ENCODE measurements at regions not wholly inside any gene's neighbourhood (a gene's known extent, or its start where the extent isn't known, plus 50 kb on each side); places are given as distances from the start of the nearest gene placed in this dataset.

DNA sequence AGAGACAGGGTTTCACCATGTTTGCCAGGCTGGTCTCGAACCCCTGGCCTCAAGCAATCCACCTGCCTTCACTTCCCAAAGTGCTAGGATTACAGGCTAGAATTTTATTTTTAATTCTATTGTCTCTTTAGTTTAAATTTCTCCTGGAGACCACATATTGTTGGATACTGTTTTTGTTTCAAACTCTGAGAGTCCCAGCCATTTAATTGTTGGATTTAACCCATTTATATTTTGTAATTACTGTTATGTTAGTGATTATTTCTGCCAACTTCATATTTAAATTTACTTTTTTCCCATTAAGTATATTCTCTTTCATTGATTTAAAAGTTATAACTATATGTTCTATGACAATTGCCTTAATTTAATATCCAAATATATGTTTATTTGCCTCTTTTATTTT lies 185.6 kb downstream of the ZNF248 start:
- TF ChIP-seq POLR2A (IDR thresholded peaks at IDR 0.05; ENCODE audit: low read depth, low read length) = no peak
- FAIRE-seq = no peak

DNA sequence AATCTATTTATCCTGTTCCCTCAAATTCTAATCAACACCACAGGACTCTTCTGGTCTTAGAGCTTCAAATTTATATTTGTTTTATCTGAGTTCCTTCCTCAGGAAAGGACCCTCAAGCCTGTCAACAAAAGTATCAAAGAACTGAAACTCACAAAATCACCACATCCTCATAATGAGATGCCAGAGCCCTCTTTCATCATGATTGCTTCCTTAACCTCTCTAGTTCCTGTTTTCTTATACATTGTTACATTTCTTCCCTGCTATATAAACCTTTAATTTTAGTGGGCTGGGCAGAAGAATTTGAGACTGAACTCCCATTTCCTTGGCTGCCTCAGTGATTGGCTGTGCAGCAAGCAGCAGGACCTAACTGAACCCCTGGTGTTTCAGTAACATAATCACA lies 189.7 kb downstream of the ZNF248 start:
- FAIRE-seq (no peak), DNase-seq (ENCODE audit: insufficient read length, low spot score) (no peak)
- no peak for TF ChIP-seq POLR2A (IDR thresholded peaks at IDR 0.05; ENCODE audit: low read depth, low read length)

More for the DNA sequence above, 185.6 kb downstream of the ZNF248 start:
- DNase-seq (ENCODE audit: insufficient read length, low spot score) = no peak

DNA sequence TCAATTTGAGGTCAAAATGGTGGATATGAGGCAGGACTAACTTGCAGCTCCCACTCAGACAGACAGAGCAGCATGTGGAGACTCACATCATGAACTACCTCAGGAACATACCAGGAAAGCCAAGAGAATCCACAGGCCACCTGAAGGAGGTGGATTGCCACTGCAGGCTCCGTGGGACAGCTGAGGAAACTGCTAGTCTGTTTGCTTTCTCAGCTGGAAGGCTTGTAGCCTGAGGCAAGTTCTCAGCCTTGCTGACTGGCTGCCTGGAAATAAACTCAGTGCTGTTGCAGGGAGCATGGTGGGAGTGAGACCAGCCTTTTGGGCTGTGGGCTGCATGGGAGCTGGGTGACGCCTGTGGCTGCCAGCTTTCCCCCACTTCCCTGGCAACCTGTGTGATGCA lies 202.9 kb downstream of the ZNF248 start:
- FAIRE-seq (no peak), DNase-seq (ENCODE audit: insufficient read length, low spot score) (no peak)
- no peak for TF ChIP-seq POLR2A (IDR thresholded peaks at IDR 0.05; ENCODE audit: low read depth, low read length)

DNA sequence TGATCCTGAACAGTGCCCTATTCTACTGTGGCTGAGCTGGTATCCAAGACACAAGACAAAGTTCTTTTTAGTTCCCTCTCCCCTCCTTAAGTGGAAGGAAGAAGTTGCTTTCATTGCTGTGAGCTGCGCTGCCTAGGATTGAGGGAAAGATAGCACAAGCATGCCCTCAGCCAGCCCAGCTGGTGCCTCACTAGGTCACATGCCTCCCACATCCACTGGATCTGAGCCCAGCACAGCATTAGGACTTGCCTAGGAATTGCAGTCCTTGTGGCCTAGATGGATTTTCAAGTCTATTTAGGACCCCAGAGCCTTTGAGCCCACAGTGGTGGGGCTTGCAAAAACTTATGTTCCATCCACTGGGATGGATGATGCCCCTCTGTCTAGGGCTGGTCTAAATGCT lies 214.2 kb downstream of the ZNF248 start:
- DNase-seq (ENCODE audit: insufficient read length, low spot score) (no peak), FAIRE-seq (no peak)
- no peak for TF ChIP-seq POLR2A (IDR thresholded peaks at IDR 0.05; ENCODE audit: low read depth, low read length)

DNA sequence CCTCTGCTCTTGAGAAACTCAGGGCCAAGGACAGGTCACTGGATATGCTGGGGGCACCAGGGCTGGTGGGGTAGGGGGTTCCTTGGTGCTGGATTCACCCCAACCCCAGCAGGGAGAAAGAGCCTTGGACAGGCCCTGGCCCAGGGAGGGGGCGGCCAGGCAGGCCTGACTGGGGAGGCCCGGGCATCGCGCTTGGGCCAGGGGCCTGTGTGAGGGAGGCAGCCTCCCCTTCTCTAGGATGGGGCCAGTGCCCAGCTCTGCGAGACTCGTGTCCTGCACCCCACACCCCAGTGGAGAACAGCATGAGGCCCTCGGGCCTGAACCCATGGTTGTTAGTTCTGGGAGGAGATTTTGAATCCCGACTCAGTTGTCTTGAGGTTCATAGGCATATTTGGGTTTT lies 217.1 kb downstream of the ZNF248 start:
- no peak for TF ChIP-seq POLR2A (IDR thresholded peaks at IDR 0.05; ENCODE audit: low read depth, low read length)
- FAIRE-seq (no peak), DNase-seq (ENCODE audit: insufficient read length, low spot score) (no peak)

DNA sequence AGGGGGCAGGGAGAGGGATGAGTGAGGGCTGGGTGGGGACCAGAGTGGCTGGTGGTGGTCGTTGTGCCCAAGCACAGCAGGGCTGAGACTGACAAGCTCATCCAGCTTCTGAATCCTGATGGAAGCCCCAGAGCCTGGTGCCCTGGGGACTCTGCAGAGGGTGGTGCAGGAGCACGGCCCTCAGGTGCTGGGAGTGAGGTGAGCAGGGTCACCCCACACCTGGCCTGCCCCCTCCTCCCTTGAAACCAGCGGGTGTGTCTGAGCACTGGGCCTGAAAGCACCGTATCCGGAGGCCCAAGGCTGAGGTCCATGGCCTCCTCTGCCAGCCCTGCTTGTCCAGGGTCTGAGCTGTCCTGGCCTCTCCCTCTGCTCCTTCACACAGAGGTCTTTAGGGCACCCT lies 218.2 kb downstream of the ZNF248 start:
- no peak for FAIRE-seq

DNA sequence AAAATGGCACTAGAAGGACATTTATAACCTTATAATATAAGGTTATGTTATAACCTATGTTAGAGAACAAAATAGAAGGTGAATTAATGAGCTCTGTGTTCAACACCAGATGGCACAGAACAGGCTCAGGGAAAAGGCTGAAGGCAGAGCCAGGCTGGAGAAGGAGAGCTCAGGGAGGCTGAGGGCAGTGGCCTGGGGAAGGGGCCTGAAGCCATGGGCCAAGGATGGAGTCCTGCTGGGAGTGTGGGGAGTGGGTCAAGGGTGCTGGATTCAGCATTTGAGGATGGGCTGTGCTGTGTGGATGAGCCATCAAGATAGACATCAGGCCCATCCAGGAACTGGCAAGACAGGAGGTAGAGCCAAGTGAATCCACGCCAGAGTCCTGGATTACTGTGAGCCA lies 218.8 kb downstream of the ZNF248 start:
- DNase-seq (ENCODE audit: insufficient read length, low spot score) = no peak
- FAIRE-seq = no peak

More for the DNA sequence above, 218.2 kb downstream of the ZNF248 start:
- no peak for TF ChIP-seq POLR2A (IDR thresholded peaks at IDR 0.05; ENCODE audit: low read depth, low read length)
- DNase-seq (ENCODE audit: insufficient read length, low spot score) = no peak

DNA sequence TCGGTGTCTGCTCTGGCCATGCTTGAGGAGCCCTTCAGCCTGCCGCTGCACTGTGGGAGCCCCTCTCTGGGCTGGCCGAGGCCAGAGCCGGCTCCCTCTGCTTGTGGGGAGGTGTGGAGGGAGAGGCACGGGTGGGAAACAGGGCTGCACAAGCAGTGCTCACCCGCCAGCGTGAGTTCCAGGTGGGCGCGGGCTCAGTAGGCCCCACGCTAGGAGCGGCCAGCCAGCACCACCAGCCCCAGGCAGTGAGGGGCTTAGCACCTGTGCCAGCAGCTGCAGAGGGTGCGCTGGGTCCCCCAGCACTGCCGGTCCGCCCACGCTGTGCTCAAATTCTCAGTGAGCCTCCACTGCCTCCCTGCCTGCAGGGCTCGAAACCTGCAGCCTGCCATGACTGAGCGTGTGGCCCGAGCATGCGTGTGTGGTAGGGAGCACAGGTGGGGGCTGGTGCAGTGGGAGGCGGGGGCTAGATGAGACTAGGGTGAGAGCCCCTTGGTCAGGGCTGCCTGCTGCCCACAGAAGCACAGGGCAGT lies 223.0 kb downstream of the ZNF248 start:
- no peak for TF ChIP-seq POLR2A (IDR thresholded peaks at IDR 0.05; ENCODE audit: low read depth, low read length)
- DNase-seq (ENCODE audit: insufficient read length, low spot score) = no peak

More for the DNA sequence above, 218.8 kb downstream of the ZNF248 start:
- TF ChIP-seq POLR2A (IDR thresholded peaks at IDR 0.05; ENCODE audit: low read depth, low read length) = no peak

DNA sequence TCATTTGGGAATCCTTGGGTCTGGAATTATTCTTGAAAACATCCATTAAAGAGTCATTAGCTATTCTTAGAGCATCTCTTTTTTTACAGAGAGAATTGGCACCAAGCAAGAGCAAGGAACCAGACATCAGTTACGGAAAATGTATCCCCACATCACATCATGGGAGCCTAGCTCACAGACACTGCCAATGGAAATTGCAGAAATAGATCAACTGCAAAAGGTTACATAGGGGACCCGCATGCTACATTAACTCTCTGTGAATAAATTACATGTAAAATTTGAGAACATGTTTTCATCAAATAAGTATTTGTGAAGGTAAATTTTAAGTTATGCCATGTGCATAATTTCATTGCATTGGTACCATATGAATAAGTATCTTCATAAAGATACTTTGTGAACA lies 224.8 kb downstream of the ZNF248 start:
- no peak for TF ChIP-seq POLR2A (IDR thresholded peaks at IDR 0.05; ENCODE audit: low read depth, low read length)
- FAIRE-seq (no peak), DNase-seq (ENCODE audit: insufficient read length, low spot score) (no peak)

More for the DNA sequence above, 223.0 kb downstream of the ZNF248 start:
- FAIRE-seq = no peak

DNA sequence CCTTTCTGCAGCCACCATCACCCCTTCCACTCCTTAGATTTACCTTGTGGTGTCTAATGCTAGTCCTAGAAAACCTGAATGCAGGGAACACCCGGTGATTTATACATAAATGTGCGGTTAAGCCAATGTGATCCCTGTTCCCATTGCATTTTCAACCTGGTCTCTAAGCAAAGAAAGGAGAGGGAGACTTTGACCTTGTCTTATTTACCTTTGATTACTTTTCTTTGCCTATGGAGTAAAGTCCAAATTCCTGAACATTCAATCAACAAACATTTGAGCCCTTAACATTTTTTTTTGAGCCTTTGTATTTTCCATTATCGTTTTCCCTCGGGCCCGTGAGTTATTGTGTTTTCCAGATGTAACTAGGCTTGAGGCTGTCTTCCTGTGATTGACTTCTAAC lies 233.9 kb downstream of the ZNF248 start:
- DNase-seq (ENCODE audit: insufficient read length, low spot score) (no peak), FAIRE-seq (no peak)
- no peak for TF ChIP-seq POLR2A (IDR thresholded peaks at IDR 0.05; ENCODE audit: low read depth, low read length)

DNA sequence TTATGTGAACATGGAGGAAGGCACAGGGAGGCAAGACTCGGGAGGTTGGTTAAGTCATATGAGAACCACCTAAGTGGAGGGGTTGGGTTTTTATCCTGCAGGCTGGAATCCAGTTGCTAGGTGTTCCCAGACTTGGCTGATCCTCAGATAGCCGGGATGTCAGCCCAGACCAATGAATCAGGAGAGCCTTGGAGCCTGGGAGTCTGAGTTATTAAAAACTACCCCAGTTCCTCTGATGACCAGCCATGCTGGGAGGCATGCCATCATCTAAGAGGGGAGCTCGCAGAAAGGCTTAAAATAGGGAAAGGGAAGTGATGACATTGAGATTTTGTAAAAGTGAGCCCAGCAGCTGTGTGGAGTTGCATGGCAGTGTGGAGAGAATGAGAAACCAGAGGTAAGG lies 238.1 kb downstream of the ZNF248 start:
- TF ChIP-seq POLR2A (IDR thresholded peaks at IDR 0.05; ENCODE audit: low read depth, low read length) = no peak
- FAIRE-seq = no peak
- DNase-seq (ENCODE audit: insufficient read length, low spot score) = no peak

DNA sequence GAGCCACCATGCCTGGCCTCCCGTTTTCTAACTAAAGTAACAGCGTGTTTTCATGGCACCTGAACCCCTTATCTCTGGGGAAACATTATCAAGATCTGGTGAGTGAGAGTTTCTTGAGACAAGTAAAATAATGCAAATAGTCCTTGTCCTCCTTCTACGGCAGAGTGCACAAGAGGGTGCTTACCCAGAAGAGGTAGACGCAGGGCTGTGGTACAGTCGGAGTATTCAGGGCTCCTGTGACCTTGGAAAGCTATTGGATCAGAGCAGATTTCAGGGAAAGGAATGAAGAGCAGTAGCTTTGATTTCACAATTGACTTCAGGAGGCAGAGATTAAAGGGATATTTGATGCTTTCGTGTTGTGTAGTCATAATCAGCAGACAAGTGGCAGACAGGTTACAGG lies 269.1 kb downstream of the ZNF248 start:
- FAIRE-seq (no peak), DNase-seq (ENCODE audit: insufficient read length, low spot score) (no peak)
- no peak for TF ChIP-seq POLR2A (IDR thresholded peaks at IDR 0.05; ENCODE audit: low read depth, low read length)

DNA sequence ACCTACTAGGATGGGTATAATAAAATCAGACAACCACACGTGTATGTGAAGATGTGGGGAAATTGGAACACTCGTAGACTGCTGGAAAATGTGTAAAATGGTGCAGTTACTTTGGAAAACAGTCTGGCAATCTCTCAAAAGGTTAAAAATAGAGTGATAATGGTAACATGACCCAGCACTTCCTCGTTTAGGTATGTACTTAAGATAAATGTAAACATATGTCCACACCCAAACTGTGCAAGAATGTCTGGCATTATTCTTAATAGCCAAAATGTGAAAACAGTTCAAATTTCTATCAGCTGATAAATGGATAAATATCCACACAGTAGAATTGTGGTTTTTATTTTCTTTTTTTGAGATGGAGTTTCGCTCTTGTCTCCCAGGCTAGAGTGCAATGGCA lies 272.8 kb downstream of the ZNF248 start:
- FAIRE-seq = no peak
- no peak for DNase-seq (ENCODE audit: insufficient read length, low spot score)
- TF ChIP-seq POLR2A (IDR thresholded peaks at IDR 0.05; ENCODE audit: low read depth, low read length) = no peak

DNA sequence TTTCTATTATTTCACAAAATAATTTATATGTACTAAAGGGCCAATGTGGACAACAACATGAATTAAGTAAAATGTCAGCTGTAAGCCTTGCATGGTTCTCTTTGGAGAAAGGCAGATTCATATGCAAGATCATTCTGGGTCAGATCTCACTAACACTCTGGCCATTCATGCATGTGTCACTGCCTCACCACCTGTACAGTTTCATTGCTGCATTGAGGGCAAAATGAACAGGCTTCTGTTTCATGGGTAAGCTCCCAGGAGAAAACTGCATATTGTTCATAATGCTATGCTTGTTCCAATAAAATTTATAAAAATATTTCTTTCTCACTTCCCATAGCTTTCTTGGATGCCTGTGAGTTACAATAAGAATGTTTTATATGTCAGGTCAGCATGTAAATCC lies 275.2 kb downstream of the ZNF248 start:
- FAIRE-seq (no peak), DNase-seq (ENCODE audit: insufficient read length, low spot score) (no peak)
- TF ChIP-seq POLR2A (IDR thresholded peaks at IDR 0.05; ENCODE audit: low read depth, low read length) = no peak

DNA sequence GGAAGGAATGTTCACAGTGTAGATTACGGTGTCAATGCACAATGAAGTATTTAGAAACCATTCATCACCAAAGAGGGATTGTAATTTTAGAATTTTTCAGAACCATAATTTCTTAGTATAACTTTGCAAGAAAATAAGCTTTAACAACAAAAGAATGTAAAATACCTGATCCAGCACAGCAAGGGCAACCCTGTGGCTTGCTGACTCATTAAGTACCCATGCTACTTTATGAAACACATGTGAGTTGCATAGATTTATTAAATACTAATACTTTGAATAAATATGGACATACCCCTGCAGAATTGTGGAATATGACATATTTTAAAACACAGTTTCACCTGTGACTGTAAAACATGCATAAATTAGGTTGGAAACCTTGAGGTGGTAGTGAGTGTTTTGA lies 281.3 kb downstream of the ZNF248 start:
- DNase-seq (ENCODE audit: insufficient read length, low spot score) = no peak
- no peak for TF ChIP-seq POLR2A (IDR thresholded peaks at IDR 0.05; ENCODE audit: low read depth, low read length)
- FAIRE-seq = no peak

DNA sequence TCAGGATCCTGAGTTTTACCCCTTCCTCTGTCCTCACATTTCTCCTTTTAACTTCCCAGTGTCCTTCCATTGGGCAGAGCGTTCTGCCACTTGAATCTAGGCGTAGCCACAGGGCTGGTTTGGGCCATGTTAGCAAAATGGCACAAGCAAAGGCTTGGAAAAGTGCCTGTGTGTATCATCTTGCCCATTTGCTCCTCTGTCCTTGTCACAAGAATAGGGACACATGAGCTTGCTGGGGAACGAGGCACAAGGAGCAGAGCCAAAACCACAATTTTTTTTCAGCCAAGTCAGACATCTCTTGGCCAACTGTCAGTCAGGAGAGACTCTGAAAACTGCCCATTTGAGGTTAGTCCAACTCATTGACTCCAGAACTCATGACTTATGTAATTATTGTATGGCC lies 285.2 kb downstream of the ZNF248 start:
- TF ChIP-seq POLR2A (IDR thresholded peaks at IDR 0.05; ENCODE audit: low read depth, low read length) = no peak
- DNase-seq (ENCODE audit: insufficient read length, low spot score) (no peak), FAIRE-seq (no peak)

Measured in H54 (cell line).